ENCODE measurements at regions not wholly inside any gene's neighbourhood (a gene's known extent, or its start where the extent isn't known, plus 50 kb on each side); places are given as distances from the start of the nearest gene placed in this dataset.
A peak's percentile ranks its signal among the peaks of the same experiment; 100 is the strongest.

DNA sequence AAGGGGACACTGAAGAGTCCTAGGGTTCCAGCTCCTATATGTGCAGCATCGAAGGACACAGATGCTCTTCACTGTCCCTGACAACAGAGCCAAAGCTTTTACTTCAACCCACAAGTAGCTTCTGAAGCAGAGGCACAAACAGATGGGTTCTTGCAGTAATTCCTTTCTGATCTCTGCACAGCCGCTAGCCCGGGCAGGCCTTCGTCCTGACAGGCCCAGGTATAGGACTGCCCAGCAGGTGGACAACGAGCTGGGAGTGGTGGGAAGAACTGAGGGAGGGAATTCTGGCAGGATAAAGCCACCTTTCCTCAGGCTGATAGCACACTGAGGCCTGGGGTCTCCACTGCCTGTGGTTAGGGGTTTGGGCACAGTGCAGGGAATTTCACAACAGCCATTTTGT lies 94.8 kb downstream of the RHOB start:
- DNase-seq = no peak

- no peak for DNase-seq
Measured at GRCh38 chr2:20542269-20542668, 95.4 kb downstream of the RHOB start.

- DNase-seq = no peak
Measured at GRCh38 chr2:20542746-20543468, 96.0 kb downstream of the RHOB start.

DNA sequence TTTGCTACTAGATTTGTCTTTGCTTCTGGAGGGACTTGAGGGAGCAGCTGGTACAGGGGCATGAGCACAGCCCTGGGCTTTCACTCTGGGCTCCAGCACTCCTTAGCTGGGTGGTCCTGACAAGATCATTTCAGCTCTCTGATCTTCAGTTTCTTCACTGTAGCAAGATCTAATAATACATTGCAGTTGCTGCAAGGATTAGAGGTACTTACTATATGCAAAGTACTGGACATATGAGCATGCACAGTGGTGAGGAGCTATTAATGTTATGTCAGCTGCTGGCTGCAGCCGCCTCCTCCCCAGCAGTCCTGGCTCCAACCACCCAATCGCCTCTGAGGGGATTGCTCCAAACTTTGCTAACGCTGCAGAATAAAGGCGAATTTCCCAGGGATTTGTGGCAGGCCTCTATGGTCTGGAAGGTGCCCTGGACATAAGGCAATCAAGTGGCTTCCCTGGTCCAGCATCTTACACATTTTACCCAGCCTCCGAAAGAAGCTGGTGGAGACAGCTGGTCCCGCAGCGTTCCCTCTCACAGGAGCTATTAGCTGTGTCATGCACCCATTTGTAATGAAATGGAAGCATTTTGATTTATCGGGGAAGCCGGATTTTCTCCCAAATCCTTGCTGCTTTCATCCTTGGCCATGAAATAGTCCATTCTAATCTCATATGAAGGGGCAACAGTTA lies 96.7 kb downstream of the RHOB start:
- no peak for DNase-seq

- DNase-seq = no peak
Measured at GRCh38 chr2:20544153-20544747, 97.4 kb downstream of the RHOB start.

- no peak for DNase-seq
Measured at GRCh38 chr2:20549144-20549543, 101.8 kb downstream of the HS1BP3 start.

DNA sequence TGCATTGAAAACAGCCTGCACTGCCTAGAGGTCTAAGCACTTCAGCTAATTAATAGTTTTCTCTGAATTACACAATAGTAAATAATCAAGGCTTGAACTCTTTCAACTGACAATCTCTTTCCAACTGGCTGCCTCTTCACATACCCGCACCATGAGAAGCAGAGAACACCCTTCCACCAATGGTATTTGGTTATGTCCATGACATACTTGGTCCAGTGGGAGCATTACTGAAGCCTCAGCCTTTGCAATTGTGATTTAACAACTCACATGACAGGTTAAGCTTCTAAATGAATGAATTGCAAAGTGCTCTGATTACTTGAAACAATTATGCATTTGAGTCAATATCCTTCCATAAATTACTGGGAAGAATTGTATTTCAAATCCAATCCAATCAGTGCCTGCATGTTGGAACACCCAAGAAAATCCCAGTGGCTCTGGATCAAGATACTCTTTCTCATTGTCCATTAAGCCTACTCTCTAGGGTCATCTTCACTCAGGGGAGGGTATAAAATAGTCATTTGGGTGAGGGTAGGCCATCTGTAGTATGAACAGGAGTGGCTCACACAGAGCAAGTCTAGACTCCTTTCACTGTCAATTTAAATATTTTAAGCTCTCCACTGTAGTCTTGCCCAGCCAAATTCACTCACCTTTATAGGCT lies 101.1 kb downstream of the HS1BP3 start:
- no peak for DNase-seq

GRCh38 chr2:20551260-20551944 lies 99.5 kb downstream of the HS1BP3 start:
- DNase-seq = no peak

DNA sequence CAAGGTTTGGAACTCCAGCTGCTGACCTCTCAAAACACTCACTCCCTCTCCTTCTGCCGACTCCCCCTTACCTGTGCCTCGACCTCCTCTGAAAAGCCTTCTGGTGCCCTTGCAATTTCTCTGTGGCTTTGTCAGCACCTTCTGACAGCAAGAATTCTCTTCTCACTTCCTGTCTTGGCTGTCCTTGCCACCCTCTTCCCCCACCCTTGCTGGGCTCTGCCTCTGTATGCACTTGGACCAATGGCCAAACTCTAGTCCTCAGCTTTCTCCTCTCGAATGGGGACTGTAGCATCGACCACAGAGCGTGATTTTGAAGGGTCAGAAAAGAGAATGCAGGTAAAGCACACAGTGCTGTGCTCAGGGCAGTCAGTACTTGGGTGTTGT lies 99.0 kb downstream of the HS1BP3 start:
- no peak for DNase-seq

DNA sequence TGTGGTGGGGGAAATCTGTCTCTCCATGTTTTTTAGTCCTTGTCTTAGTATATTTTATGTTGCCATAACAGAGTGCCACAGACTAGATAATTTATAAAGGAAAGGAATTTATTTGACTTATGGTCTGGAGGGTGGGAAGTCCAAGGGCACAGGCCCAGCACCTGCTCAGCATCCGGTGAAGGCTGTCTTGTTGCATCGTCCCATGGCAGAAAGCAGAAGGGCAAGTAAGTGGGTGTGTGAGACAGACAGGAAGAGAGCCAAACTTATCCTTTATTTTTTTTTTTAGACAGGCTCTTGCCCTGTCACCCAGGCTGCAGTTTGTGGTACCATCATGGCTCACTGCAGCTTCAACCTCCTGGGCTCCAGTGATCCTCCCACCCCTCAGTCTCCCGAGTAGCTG lies 98.1 kb downstream of the HS1BP3 start:
- no peak for DNase-seq

- DNase-seq = no peak
Measured at GRCh38 chr2:20553580-20553979, 97.3 kb downstream of the HS1BP3 start.

DNA sequence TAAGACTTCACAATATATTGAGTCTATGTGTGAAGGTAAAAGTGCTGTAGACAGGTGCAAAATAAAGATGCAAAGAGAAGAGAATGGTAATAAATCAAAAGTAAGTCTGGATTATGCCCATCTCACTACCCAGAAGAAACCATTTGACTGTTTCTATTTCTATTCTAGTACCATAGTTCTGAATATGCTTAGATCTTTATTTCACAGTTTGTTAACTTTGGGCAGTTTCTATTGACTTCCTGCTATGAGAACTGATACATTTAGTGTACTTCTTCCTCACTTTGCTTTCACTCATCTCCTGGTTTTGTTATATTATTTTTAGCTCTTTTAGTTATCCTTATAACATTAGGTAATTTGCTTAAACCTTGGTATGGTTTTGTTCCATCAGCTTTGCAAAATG lies 94.9 kb downstream of the HS1BP3 start:
- no peak for DNase-seq

GRCh38 chr2:20556756-20557155 lies 94.1 kb downstream of the HS1BP3 start:
- no peak for DNase-seq

GRCh38 chr2:20557226-20557625 lies 93.7 kb downstream of the HS1BP3 start:
- no peak for DNase-seq

DNA sequence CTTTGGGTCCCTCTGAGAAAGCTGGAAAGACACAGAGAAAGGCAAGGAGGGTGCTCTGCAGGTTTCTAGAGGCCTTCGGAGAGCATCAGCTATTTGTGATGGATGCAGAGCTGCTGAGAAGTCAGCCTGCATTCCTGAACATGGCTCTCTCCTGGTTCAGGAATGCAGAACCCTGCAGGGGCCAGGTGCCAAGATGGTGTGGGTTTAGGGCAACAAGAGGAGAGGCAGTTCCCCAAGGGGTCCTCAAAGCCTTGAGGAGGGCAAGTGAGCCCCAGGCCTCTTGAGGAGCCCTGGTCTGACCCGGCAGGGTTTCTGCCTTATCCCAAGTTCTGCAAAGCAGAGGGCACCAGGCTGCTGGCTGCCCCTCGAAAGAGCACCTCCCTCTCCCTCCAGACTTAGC lies 93.3 kb downstream of the HS1BP3 start:
- no peak for DNase-seq

DNA sequence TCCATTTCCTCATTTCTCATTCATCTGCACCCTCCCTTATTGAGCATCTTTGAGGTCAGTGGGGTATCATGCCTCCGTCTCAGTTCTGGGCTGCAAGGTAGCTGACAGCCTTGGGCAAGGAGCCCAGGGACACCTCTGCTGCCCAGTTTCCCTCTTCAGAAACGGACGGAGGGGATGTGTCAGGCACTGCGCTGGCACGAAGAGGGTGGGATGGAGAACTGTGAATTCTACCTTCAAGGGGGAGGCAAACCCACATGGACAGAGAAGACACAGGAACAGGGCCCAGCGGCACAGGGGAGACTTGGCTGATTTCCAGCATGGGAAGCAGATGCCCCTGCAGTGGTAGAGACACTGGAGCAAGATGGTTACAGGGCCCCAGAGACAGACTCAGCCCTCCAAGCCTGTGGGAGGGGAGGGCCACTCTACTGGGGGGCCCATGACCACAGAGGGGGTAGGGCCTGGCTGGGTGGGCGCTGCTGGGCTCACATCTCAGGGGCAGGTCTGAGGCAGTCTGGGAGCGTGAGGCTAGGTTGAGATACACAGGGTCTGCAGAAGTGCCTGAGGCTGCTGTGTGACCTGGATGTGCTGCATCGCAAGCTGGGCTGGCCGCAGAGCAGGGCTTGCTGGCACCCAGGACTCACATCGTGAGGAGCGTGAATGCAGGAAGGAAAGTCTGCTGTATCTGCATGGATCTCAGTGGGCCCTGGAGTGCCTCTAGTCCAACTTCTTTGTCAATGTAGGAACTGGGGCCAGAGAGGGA lies 92.3 kb downstream of the HS1BP3 start:
- DNase-seq = no peak

- no peak for DNase-seq
Measured at GRCh38 chr2:20559277-20559676, 91.6 kb downstream of the HS1BP3 start.

DNA sequence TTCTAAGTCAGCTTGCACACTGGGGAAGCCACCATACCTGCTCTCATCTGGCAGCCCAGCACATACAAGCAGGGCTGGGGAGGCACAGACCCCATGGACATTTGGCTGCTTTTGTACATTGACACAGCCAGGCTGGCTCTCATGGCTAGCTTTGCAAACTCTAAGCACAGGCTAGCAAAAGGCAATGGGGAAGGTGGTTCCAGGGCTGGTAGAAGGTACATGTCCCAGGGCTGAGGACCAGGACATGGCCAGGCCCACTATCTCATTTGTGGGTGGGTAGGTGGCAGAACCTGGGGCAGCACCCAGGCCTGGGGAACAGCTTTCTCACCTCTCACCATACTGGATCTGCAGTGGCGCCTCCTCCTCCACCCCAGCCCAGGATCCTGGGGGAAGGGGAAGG lies 90.9 kb downstream of the HS1BP3 start:
- no peak for DNase-seq

GRCh38 chr2:20560891-20561636 lies 89.8 kb downstream of the HS1BP3 start:
- DNase-seq = no peak

- DNase-seq = peak; percentile 21
Measured at GRCh38 chr2:20561637-20562454, 89.1 kb downstream of the HS1BP3 start.
